CD4-positive, alpha-beta T cell treated with Interleukin-1 beta for 1 hour (primary cell): ENCODE measurements at regions not wholly inside any gene's neighbourhood (a gene's known extent, or its start where the extent isn't known, plus 50 kb on each side); places are given as distances from the start of the nearest gene placed in this dataset.
A peak's percentile ranks its signal among the peaks of the same experiment; 100 is the strongest.
"Not testable (repeated sequence)": the region's sequence is repeated elsewhere in the genome, so short reads cannot be mapped to it uniquely, and the experiment has no call there.

Source experiments
- DNase-seq, 2 donors: peaks; one replicate each; pipeline ENCODE4 v3.0.0-alpha.2; 2020 to 2022

- DNase-seq = not testable (repeated sequence)
These were observed 70.8 kb downstream of the TBC1D26 start for GRCh38 chr17:15802917-15803316.

DNA sequence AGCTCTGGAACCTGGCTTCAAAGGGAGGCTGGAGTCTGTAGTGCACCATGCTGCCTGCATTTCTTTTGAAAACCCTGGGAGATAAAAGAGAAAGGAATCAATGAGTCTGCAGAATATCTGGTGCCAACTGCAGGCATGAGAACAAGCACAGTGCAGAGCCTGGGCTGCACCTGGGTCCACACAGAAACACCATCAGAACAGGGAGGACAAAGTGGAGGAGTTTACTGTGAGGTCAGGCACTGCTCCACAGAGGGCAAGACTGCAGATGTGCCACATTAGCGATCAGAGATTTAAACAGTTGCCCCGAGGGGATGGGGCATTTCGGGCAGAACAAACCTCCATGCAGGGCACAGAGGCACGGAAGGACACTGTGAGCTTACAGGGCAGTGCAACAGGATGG, 74.7 kb downstream of the TBC1D26 start:
- DNase-seq = not testable (repeated sequence)

DNA sequence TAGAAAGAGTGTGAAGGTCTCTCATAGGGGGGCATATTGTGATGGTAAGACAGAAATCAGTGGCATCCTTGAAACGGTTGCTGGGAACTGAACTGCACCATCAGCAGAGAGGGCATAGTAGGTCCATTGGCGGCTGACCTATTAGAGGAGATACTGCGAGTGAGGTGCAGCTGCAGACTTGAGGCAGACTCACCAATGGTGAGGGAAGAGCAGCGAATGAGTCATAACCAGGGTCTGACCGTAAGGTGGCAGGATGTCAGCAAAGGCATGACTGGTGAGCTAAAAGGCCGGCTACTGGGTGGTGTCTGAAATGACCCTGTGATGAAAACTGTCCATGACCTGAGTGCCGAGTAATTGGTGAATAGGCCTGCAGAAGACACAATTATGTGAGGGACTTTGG, 81.3 kb downstream of the TBC1D26 start:
- not testable (repeated sequence) for DNase-seq

GRCh38 chr17:15814003-15814402, 81.9 kb downstream of the TBC1D26 start:
- not testable (repeated sequence) for DNase-seq

- not testable (repeated sequence) for DNase-seq
These were observed 85.8 kb downstream of the TBC1D26 start for GRCh38 chr17:15817861-15818260.

DNA sequence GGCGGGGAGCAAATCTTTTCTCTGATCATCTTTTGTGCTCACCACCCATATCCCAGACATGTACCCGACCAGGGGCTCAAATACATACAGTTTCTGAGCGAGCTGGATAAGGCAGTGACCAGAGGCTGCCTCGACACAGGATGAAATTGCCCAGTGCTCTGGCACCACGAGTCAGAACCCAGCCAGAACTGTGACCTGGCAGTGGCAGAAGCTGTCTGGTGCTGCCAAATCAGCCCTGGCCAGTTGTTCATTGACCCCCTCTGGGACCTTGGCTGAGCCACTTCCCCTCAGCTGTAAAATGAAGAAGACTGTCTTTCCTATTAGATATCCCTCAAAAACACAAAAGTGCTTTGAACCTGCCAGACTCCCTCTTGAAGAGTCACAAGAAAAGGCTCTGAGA, 90.2 kb downstream of the TBC1D26 start:
- not testable (repeated sequence) for DNase-seq

GRCh38 chr17:15828727-15829314, 96.7 kb downstream of the TBC1D26 start:
- peak; percentile 68 for DNase-seq

- DNase-seq = not testable (repeated sequence)
These were observed 98.1 kb downstream of the TBC1D26 start for GRCh38 chr17:15830221-15830620.

DNA sequence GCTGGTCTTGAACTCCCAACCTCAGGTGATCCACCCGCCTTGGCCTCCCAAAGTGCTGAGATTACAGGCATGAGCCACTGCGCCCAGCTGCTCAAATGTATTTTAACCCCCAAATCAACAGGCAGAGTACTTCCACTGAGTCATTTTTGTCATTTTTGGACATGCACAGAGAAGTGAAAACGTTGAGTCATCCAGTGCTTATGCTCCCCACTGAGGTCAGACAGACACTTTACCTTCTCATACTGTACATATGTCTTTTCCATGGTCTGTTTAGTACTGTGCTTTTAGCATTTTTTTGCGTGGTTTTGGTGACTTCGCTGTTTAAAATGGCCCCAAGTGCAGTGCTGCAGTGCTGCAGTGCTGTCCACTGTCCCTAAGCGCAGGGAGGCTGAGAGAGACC, 99.1 kb downstream of the TBC1D26 start:
- peak in 1 of 2 donors; percentile 37 for DNase-seq

DNA sequence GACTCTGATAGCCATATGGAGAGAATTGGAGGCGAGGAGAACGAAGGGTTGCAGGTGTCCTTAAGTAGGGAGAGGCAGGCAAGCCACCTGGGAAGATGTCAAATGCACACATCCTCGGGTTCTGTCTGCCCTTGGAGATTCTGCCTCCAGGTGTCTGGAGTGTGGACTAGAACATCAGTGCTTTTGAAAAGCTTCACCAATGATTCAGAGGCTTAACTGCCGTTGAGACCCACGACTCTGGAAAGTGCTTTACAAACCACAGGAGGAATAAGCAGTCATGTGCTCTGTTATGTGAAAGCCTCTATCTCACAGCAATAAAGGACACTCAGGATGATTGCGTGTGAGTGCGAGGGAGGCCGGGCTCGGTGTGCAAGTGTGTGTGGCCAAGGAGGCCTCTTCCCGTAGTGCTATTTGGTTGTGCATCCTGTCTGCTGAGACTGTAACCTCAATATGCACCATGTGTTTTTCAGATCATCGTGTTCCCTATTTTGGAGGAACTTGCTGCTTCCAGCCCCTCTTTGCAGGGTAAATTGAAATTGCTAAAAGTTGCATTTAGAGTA, 100.9 kb downstream of the TBC1D26 start:
- DNase-seq = not testable (repeated sequence)

GRCh38 chr17:15833890-15834289, 101.8 kb downstream of the TBC1D26 start:
- DNase-seq = not testable (repeated sequence)

DNA sequence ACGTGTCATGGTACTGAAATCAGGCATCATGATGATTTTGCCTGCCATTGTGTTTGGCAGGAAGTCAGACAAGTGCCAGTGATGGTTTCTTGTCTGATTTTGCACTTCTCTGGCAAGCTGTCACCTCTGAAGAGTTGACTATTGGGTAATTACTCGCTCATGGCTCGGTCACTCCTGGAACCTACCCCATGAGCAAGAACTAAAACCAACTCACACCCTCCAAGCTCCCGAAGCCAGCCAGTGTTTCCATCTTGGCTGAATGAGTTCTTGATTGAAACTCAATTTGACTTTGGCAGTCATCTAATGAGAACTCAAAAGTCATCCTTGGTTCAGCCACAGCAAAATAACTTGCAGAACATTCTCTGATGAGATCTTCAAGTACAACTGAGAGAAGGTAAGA, 103.4 kb downstream of the TBC1D26 start:
- DNase-seq = not testable (repeated sequence)

DNA sequence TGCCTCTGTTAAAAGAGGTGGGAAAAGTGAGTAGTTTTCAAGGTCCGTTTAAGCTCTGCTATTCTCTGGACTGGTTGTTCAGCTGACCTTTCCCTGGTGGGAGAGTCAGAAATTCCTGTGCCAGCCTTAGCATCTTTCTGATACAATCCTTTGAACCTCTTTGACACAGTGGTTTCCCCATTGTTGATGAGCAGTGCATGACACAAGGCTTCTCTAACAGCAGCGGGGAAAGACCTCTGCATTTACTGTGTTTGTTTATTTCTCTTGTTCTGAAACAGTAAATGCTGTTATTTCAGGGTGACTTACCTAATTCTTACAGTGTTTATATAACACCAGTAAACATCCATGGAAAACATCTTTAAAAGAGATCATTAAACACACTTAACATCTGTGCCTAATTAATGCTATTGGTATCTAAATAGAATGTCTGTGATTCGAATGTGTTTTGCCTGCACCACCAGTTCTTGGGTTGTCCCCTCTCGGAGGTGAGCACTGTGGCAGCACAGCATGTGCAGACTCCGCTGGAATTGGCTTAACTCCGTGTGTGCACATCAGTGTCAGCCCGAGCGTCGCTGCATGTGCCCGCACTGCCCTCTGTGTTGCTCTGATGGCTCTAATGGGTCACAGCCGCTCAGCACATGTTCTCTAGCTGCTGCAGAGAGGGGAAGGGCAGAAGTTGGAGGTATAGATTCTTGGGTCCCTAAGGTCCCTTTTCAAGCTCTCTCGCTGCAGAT, 104.3 kb downstream of the TBC1D26 start:
- DNase-seq = not testable (repeated sequence)

DNA sequence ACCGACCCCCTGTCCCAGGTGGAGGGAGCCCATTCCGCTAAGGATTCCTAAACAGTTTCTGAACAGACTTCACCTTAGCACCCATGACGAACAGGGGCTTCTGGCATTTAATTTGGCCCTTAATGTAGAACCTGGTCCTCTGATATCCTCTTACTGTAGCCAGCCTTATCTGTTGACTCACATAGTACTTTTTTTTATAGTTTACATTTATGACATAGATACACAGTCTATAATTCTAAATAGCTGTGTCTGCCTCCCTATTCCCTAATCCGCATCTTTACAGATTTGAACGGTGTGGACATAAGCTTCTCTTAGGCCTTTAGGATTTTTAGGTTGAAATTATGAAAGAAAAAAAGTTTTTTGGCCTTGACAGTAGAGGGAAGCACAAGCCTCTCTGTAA, 104.9 kb downstream of the TBC1D26 start:
- not testable (repeated sequence) for DNase-seq

DNA sequence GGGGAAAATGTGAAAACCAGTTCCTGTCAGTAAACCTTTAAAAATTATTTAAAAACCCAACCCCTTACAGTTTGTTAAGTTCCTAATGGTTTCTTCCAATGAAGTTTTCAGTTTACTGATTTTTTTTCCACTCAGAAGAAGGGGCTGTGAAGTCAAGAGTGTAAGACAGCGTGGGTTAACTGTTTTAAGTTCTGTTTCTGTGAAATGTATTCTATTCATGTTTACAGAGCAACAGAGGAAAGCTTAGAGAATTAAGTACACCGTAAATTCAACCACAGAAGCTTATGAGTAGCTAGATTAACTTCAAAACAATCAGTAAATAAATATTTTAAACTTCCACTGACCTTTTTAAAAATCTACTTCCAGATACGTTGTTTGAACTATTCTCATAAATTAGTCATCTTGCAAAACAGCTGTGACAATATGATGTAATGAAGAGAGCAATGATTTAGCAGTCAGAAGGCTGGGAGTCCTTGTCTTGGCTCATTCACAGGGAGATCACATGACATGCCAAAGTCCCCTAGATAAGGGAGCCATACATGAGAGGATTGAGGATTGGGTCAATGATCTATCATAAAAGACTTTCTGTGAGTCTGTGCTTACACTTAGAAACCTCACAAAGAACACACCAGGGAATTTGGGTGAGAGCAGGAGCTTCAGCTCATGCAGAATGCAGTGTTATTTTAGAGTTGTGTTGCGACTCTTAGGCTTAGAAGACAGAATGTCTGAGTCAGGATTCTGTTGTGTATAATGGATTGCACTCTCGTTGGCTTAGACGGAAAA, 97.3 kb upstream of the ADORA2B start:
- DNase-seq = not testable (repeated sequence)

DNA sequence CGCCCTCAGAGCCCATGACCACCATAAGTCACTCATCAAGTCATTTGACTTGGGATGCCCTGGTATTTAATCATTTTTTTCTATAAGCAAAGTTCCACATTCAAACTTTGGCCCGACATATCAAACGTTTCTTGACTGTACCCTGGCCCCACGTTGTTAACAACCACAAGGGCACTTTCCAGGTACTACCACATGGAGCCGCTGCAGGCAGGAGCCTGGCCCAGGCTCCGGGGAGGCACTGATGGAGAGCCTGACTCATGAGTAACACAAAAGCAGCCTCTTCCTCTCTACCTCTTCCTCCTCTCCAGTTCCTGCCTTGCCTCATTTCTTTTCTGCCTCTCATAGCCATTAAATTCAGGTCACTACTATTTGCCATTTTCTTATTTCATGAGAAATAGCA, 95.9 kb upstream of the ADORA2B start:
- peak; percentile 45 to 58 for DNase-seq

- not testable (repeated sequence) for DNase-seq
These were observed 94.9 kb upstream of the ADORA2B start for GRCh38 chr17:15850071-15850470.

GRCh38 chr17:15850687-15851086, 94.2 kb upstream of the ADORA2B start:
- DNase-seq = not testable (repeated sequence)

- not testable (repeated sequence) for DNase-seq
These were observed 92.1 kb upstream of the ADORA2B start for GRCh38 chr17:15852863-15853262.

DNA sequence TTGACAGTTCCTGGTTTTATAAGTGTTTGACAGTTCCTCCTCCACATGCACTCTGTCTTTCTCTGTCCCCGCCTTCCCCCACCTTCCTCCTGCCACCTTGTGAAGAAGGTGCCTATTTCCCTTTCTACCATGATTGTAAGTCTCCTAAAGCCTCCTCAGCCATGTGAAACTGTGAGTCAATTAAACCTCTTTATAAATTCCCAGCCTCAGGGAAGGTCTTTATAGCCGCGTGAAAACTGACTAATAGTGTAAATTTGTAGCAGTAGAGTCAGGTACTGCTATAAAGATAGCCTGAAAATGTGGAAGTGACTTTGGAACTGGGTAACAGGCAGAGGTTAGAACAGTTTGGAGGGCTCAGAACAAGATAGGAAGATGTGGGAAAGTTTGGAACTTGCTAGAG, 88.7 kb upstream of the ADORA2B start:
- not testable (repeated sequence) for DNase-seq

- DNase-seq = not testable (repeated sequence)
These were observed 88.2 kb upstream of the ADORA2B start for GRCh38 chr17:15856745-15857144.

DNA sequence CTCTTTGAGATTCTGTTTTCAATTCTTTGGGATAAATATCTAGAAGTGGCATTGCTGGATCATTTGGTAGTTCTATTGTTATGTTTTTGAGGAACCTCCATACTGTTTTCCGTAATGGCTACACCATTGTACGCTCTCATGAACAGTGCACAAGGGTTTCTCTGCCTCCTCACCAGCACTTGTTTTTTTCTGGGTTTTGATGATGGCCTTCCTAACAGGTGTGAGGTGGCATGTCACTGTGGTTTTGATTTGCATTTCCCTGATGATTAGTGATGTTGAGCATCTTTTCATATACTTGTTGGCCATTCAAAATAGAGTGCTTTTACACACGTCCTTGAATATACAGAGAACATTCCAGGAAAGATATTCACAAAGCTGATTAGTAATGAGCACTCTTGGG, 86.8 kb upstream of the ADORA2B start:
- not testable (repeated sequence) for DNase-seq

DNA sequence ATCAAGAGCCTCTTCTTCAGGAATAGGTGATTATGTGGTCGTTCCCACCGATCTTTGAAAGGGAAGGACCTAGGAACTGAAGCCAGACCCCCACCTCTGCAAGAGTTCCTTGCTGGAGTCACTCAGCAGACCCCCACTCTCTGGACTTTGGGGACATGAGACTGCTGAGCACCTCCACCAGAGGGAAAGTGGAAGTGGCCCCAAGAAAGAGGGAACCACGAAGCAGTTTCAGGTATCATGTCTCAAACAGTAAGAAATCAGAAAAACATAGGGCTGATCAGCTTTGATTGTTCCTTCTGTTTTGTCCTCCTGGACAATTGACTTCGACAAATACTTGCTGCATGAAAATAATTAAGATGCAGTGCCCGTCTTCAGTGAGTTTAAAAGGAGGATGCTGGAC, 84.2 kb upstream of the ADORA2B start:
- not testable (repeated sequence) for DNase-seq
